GM23338 (cell line): ENCODE measurements at regions not wholly inside any gene's neighbourhood (a gene's known extent, or its start where the extent isn't known, plus 50 kb on each side); places are given as distances from the start of the nearest gene placed in this dataset.

ENCODE experiments used
- ATAC-seq: fragments of 200-7000 bp; cut with Tn5 transposase; 3 replicates; pipeline ENCODE4 v1.9.1; 2020
- DNase-seq: peaks from one replicate; pipeline ENCODE4 v3.0.0-alpha.2; 2015; ENCODE audit warnings: low spot score
- H2AFZ ChIP-seq: fragments of 200-600 bp; sonication (generic); 2 replicates; pipeline ENCODE4 v1.8.0; 2016; ENCODE audit warnings: antibody characterized with exemption, mild to moderate bottlenecking, moderate library complexity
- H3F3A ChIP-seq: fragments of 200-600 bp; sonication (generic); replicated peaks from 2 replicates; pipeline ENCODE4 v1.8.0; 2017; ENCODE audit warnings: antibody characterized with exemption, mixed run types, low read depth
- H3K27ac ChIP-seq: fragments of 200-600 bp; sonication (generic); 2 replicates; pipeline ENCODE4 v1.6.1; 2016; ENCODE audit warnings: low read depth
- H3K27me3 ChIP-seq: fragments of 200-600 bp; sonication (generic); 2 replicates; pipeline ENCODE4 v1.8.0; 2016; ENCODE audit warnings: mild to moderate bottlenecking, mixed run types, moderate library complexity; ENCODE audit not compliant: insufficient read depth
- H3K36me3 ChIP-seq: fragments of 200-600 bp; sonication (generic); 2 replicates; pipeline ENCODE4 v1.8.0; 2016; ENCODE audit warnings: mild to moderate bottlenecking; ENCODE audit not compliant: insufficient read depth
- H3K4me1 ChIP-seq: fragments of 200-600 bp; sonication (generic); 2 replicates; pipeline ENCODE4 v1.8.0; 2016; ENCODE audit warnings: mild to moderate bottlenecking, moderate library complexity; ENCODE audit not compliant: insufficient read depth
- H3K4me2 ChIP-seq: fragments of 200-600 bp; sonication (generic); 2 replicates; pipeline ENCODE4 v1.7.1; 2017; ENCODE audit warnings: mixed run types
- H3K4me3 ChIP-seq: fragments of 200-600 bp; sonication (generic); 2 replicates; pipeline ENCODE4 v1.6.1; 2016; ENCODE audit warnings: mixed run types
- H3K79me2 ChIP-seq: fragments of 200-600 bp; sonication (generic); replicated peaks from 2 replicates; pipeline ENCODE4 v1.8.0; 2017; ENCODE audit warnings: mild to moderate bottlenecking; ENCODE audit not compliant: insufficient read depth
- H3K9me2 ChIP-seq: fragments of 200-600 bp; sonication (generic); 2 replicates; pipeline ENCODE4 v1.8.0; 2017; ENCODE audit not compliant: insufficient read depth
- H4K20me1 ChIP-seq: fragments of 200-600 bp; sonication (generic); replicated peaks from 2 replicates; pipeline ENCODE4 v1.8.0; 2017; ENCODE audit warnings: mild to moderate bottlenecking; ENCODE audit not compliant: insufficient read depth
- H3K27ac Mint-ChIP-seq: 2 replicates; pipeline ENCODE4 v1.8.0; 2020; ENCODE audit warnings: inconsistent platforms, mild to moderate bottlenecking, moderate library complexity, mixed read lengths
- H3K27me3 Mint-ChIP-seq: 3 replicates; pipeline ENCODE4 v1.8.0; 2022; ENCODE audit warnings: low read depth, mild to moderate bottlenecking, moderate library complexity, mixed read lengths, inconsistent platforms; ENCODE audit not compliant: insufficient read depth, poor library complexity
- H3K36me3 Mint-ChIP-seq: 3 replicates; pipeline ENCODE4 v1.8.0; 2021; ENCODE audit warnings: low read depth, mild to moderate bottlenecking, inconsistent platforms, moderate library complexity, mixed read lengths
- H3K4me1 Mint-ChIP-seq: 3 replicates; pipeline ENCODE4 v1.8.0; 2020; ENCODE audit warnings: mild to moderate bottlenecking, inconsistent platforms, mixed read lengths
- H3K4me3 Mint-ChIP-seq: 3 replicates; pipeline ENCODE4 v1.8.0; 2021; ENCODE audit warnings: moderate library complexity, mild to moderate bottlenecking, inconsistent platforms, mixed read lengths
- H3K9me3 Mint-ChIP-seq: 3 replicates; pipeline ENCODE4 v1.8.0; 2020; ENCODE audit warnings: moderate library complexity, mild to moderate bottlenecking, inconsistent platforms, mixed read lengths
- CREB1 ChIP-seq: fragments of 250-450 bp; sonication (Bioruptor Pico); IDR thresholded peaks from 2 replicates; pipeline ENCODE4 v1.5.0; 2020; ENCODE audit warnings: low read depth, mild to moderate bottlenecking, moderate library complexity
- EZH2 ChIP-seq: fragments of 200-600 bp; sonication (generic); IDR thresholded peaks from one replicate; pipeline ENCODE4 v1.8.0; 2017; ENCODE audit warnings: antibody characterized with exemption, mild to moderate bottlenecking, low read depth; ENCODE audit not compliant: unreplicated experiment
- JUNB ChIP-seq: IDR thresholded peaks from one replicate; pipeline ENCODE4 v1.6.1; 2016; ENCODE audit warnings: antibody characterized with exemption; ENCODE audit not compliant: unreplicated experiment
- NANOG ChIP-seq: IDR thresholded peaks from 2 replicates; pipeline ENCODE4 v1.6.1; 2016; ENCODE audit warnings: antibody characterized with exemption, borderline replicate concordance
- POLR2AphosphoS5 ChIP-seq: IDR thresholded peaks from 2 replicates; pipeline ENCODE4 v1.6.1; 2016; ENCODE audit warnings: antibody characterized with exemption, low read depth
- STAT1 ChIP-seq: IDR thresholded peaks from one replicate; pipeline ENCODE4 v1.6.1; 2016; ENCODE audit warnings: antibody characterized with exemption; ENCODE audit not compliant: unreplicated experiment
- ZNF114 ChIP-seq: fragments of 250-450 bp; sonication (Bioruptor Pico); IDR thresholded peaks from 2 replicates; pipeline ENCODE4 v1.5.0; 2020; ENCODE audit warnings: mild to moderate bottlenecking, moderate library complexity
- TF ChIP-seq, protein P1 (sequence below): IDR thresholded peaks from 2 replicates; pipeline ENCODE4 v1.6.1; 2016; ENCODE audit warnings: antibody characterized with exemption
- TF ChIP-seq, protein P2 (sequence below), 2 experiments: fragments of 200-600 bp in 1 of 2; sonication (generic) in 1 of 2; conservative IDR thresholded peaks; 2 replicates each; pipeline versions ENCODE4 v1.5.1 to v1.6.1; 2016 to 2017; ENCODE audit warnings: antibody characterized with exemption in 2 of 2, low read depth in 2 of 2, mild to moderate bottlenecking in 2 of 2, moderate library complexity in 1 of 2
- TF ChIP-seq, protein P3 (sequence below): fragments of 250-450 bp; sonication (Bioruptor Pico); IDR thresholded peaks from 2 replicates; pipeline ENCODE4 v1.5.0; 2020; ENCODE audit warnings: mild to moderate bottlenecking, moderate library complexity

DNA sequence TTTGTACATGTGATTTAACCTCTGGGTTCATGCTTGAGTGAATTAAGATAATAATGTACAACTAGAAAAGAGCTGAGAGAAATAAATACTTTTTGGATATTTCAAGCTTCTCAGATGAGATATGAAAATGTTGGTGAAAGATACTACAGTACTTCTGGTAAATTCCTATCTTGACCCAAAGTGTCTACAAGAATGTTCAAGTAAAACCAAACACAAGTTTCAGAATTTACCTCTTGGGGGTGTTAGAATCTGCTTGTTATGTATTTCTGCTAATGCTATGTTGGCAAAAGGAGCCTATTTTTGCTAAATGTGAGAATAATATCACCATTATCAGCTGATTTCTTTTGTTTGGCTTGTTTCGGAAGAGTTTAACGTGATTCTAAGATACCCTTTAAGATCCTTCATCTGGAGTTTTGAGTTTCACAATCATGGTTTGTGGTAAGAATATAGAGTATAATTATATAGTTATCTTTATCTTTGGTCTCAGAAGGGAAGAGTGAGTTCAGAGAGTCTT is 388.5 kb downstream of the LMO4 start:
- Mint-ChIP-seq H3K27ac (no peak overlapping the region), H3K27me3 (peaks cover 3% of the 10 kb centered on the region), H3K4me3 (no peak overlapping the region), H3K4me1 (no peaks in the 10 kb centered on the region), H3K36me3 (no peaks in the 10 kb centered on the region), H3K9me3 (no peaks in the 10 kb centered on the region)
- Histone ChIP-seq H3K27me3 (no peaks in the 10 kb centered on the region), H3K27ac (no peak overlapping the region), H3K79me2 (no peaks in the 10 kb centered on the region), H3K36me3 (no peaks in the 10 kb centered on the region), H4K20me1 (no peaks in the 10 kb centered on the region), H2AFZ (no peak overlapping the region), H3K4me2 (no peak overlapping the region), H3K4me3 (no peak overlapping the region), H3K9me2 (no peaks in the 10 kb centered on the region), H3F3A (no peaks in the 10 kb centered on the region), H3K4me1 (no peaks in the 10 kb centered on the region)
- DNase-seq (no peak), ATAC-seq (no peak)
- TF ChIP-seq JUNB = no peak
- TF ChIP-seq STAT1 = no peak
- TF ChIP-seq EZH2 = no peak
- TF ChIP-seq, protein P1, sequence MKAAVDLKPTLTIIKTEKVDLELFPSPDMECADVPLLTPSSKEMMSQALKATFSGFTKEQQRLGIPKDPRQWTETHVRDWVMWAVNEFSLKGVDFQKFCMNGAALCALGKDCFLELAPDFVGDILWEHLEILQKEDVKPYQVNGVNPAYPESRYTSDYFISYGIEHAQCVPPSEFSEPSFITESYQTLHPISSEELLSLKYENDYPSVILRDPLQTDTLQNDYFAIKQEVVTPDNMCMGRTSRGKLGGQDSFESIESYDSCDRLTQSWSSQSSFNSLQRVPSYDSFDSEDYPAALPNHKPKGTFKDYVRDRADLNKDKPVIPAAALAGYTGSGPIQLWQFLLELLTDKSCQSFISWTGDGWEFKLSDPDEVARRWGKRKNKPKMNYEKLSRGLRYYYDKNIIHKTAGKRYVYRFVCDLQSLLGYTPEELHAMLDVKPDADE = no peak
- TF ChIP-seq CREB1 (CRISPR knock-in tag) = no peak
- TF ChIP-seq, protein P2, sequence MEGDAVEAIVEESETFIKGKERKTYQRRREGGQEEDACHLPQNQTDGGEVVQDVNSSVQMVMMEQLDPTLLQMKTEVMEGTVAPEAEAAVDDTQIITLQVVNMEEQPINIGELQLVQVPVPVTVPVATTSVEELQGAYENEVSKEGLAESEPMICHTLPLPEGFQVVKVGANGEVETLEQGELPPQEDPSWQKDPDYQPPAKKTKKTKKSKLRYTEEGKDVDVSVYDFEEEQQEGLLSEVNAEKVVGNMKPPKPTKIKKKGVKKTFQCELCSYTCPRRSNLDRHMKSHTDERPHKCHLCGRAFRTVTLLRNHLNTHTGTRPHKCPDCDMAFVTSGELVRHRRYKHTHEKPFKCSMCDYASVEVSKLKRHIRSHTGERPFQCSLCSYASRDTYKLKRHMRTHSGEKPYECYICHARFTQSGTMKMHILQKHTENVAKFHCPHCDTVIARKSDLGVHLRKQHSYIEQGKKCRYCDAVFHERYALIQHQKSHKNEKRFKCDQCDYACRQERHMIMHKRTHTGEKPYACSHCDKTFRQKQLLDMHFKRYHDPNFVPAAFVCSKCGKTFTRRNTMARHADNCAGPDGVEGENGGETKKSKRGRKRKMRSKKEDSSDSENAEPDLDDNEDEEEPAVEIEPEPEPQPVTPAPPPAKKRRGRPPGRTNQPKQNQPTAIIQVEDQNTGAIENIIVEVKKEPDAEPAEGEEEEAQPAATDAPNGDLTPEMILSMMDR (conservative IDR thresholded peaks at IDR 0.05; ENCODE audit: low read depth in 2 of 2) = no peak
- no peak for TF ChIP-seq ZNF114 (CRISPR knock-in tag)
- no peak for TF ChIP-seq POLR2AphosphoS5
- TF ChIP-seq, protein P3, sequence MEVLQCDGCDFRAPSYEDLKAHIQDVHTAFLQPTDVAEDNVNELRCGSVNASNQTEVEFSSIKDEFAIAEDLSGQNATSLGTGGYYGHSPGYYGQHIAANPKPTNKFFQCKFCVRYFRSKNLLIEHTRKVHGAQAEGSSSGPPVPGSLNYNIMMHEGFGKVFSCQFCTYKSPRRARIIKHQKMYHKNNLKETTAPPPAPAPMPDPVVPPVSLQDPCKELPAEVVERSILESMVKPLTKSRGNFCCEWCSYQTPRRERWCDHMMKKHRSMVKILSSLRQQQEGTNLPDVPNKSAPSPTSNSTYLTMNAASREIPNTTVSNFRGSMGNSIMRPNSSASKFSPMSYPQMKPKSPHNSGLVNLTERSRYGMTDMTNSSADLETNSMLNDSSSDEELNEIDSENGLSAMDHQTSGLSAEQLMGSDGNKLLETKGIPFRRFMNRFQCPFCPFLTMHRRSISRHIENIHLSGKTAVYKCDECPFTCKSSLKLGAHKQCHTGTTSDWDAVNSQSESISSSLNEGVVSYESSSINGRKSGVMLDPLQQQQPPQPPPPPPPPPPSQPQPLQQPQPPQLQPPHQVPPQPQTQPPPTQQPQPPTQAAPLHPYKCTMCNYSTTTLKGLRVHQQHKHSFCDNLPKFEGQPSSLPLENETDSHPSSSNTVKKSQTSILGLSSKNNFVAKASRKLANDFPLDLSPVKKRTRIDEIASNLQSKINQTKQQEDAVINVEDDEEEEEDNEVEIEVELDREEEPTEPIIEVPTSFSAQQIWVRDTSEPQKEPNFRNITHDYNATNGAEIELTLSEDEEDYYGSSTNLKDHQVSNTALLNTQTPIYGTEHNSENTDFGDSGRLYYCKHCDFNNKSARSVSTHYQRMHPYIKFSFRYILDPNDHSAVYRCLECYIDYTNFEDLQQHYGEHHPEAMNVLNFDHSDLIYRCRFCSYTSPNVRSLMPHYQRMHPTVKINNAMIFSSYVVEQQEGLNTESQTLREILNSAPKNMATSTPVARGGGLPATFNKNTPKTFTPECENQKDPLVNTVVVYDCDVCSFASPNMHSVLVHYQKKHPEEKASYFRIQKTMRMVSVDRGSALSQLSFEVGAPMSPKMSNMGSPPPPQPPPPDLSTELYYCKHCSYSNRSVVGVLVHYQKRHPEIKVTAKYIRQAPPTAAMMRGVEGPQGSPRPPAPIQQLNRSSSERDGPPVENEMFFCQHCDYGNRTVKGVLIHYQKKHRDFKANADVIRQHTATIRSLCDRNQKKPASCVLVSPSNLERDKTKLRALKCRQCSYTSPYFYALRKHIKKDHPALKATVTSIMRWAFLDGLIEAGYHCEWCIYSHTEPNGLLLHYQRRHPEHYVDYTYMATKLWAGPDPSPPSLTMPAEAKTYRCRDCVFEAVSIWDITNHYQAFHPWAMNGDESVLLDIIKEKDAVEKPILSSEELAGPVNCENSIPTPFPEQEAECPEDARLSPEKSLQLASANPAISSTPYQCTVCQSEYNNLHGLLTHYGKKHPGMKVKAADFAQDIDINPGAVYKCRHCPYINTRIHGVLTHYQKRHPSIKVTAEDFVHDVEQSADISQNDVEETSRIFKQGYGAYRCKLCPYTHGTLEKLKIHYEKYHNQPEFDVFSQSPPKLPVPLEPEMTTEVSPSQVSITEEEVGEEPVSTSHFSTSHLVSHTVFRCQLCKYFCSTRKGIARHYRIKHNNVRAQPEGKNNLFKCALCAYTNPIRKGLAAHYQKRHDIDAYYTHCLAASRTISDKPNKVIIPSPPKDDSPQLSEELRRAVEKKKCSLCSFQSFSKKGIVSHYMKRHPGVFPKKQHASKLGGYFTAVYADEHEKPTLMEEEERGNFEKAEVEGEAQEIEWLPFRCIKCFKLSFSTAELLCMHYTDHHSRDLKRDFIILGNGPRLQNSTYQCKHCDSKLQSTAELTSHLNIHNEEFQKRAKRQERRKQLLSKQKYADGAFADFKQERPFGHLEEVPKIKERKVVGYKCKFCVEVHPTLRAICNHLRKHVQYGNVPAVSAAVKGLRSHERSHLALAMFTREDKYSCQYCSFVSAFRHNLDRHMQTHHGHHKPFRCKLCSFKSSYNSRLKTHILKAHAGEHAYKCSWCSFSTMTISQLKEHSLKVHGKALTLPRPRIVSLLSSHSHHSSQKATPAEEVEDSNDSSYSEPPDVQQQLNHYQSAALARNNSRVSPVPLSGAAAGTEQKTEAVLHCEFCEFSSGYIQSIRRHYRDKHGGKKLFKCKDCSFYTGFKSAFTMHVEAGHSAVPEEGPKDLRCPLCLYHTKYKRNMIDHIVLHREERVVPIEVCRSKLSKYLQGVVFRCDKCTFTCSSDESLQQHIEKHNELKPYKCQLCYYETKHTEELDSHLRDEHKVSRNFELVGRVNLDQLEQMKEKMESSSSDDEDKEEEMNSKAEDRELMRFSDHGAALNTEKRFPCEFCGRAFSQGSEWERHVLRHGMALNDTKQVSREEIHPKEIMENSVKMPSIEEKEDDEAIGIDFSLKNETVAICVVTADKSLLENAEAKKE = no peak
- no peak for TF ChIP-seq NANOG
